ENCODE measurements at regions not wholly inside any gene's neighbourhood (a gene's known extent, or its start where the extent isn't known, plus 50 kb on each side); places are given as distances from the start of the nearest gene placed in this dataset.

DNA sequence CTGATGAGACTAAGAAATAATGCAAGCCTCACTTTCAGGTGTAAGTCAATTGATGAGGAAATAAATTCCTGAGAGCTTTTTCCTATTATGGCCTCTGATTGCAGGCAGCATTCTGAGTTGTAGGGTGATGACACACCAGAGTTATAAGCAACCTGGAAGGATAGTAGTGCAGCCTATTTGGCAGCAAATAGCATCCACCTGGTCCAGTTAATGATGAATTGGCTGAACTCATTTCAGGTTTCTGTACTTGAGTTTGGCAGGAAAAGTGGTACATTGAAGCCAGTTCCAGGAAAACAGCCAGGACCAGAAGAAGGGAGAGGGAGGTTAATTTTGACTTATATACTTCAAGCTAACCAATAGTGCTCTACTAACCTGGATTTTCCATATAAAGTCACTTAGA lies 316.8 kb downstream of the NAF1 start:
- TF ChIP-seq, protein P1, sequence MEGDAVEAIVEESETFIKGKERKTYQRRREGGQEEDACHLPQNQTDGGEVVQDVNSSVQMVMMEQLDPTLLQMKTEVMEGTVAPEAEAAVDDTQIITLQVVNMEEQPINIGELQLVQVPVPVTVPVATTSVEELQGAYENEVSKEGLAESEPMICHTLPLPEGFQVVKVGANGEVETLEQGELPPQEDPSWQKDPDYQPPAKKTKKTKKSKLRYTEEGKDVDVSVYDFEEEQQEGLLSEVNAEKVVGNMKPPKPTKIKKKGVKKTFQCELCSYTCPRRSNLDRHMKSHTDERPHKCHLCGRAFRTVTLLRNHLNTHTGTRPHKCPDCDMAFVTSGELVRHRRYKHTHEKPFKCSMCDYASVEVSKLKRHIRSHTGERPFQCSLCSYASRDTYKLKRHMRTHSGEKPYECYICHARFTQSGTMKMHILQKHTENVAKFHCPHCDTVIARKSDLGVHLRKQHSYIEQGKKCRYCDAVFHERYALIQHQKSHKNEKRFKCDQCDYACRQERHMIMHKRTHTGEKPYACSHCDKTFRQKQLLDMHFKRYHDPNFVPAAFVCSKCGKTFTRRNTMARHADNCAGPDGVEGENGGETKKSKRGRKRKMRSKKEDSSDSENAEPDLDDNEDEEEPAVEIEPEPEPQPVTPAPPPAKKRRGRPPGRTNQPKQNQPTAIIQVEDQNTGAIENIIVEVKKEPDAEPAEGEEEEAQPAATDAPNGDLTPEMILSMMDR (conservative IDR thresholded peaks at IDR 0.05; ENCODE audit: low read length): no peak
- no peak for TF ChIP-seq EZH2phosphoT487 (IDR thresholded peaks at IDR 0.05; ENCODE audit: borderline replicate concordance)

Measured in Loucy (cell line).